Fibroblast of the aortic adventitia (primary cell): ENCODE measurements at regions not wholly inside any gene's neighbourhood (a gene's known extent, or its start where the extent isn't known, plus 50 kb on each side); places are given as distances from the start of the nearest gene placed in this dataset.

Experiments
- DNase-seq: peaks from one replicate; pipeline ENCODE4 v3.0.0-alpha.2; 2010; ENCODE audit warnings: low read depth
- H3K4me3 ChIP-seq: 2 replicates; pipeline ENCODE4 v1.5.1; 2011; ENCODE audit warnings: low read depth, mild to moderate bottlenecking, control low read depth, low read length, moderate library complexity
- TF ChIP-seq, protein P1 (sequence below): IDR thresholded peaks from 2 replicates; pipeline ENCODE4 v1.5.1; 2011; ENCODE audit warnings: mild to moderate bottlenecking, low read length, control low read depth, inconsistent platforms; ENCODE audit not compliant: insufficient read depth

DNA sequence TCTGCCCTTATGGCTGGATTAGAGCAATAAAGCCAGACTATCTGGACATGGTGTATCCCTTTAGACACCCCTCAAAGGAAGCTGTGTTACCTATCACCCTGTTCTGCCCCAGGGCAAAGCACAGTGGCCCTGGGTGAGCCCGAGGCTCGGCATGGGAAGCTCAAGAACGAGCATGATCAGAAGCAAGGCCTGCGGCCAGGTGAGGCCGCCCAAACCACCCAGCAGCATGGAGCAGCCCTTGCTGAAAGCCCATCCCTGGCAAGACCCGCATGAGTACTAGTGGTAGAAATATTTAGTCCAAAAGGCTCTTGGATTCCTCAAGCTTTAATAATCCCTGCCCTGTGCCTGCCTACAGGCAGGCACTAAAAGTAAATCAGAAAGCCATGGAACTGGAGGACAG, 261.1 kb downstream of the MEX3B start:
- no peak overlapping the region for H3K4me3 ChIP-seq
- no peak for DNase-seq
- TF ChIP-seq, protein P1, sequence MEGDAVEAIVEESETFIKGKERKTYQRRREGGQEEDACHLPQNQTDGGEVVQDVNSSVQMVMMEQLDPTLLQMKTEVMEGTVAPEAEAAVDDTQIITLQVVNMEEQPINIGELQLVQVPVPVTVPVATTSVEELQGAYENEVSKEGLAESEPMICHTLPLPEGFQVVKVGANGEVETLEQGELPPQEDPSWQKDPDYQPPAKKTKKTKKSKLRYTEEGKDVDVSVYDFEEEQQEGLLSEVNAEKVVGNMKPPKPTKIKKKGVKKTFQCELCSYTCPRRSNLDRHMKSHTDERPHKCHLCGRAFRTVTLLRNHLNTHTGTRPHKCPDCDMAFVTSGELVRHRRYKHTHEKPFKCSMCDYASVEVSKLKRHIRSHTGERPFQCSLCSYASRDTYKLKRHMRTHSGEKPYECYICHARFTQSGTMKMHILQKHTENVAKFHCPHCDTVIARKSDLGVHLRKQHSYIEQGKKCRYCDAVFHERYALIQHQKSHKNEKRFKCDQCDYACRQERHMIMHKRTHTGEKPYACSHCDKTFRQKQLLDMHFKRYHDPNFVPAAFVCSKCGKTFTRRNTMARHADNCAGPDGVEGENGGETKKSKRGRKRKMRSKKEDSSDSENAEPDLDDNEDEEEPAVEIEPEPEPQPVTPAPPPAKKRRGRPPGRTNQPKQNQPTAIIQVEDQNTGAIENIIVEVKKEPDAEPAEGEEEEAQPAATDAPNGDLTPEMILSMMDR = no peak

DNA sequence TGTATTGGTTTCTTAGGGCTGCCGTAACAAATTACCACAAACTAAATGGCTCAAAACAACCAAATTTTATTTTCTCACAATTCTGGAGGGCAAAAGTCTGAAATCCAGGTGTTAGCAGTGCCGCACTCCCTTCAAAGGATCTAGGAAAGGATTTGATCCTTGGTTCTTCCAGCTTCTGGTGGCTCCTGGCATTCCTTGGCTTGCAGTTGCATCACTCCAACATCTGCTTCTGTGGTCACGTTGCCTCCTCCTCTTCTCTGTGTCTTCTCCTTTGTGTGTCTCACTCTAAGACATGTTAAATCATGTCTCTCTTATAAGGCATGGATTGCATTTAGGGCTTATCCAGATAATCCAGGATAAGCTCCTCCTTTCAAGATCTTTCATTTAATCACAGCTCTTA, 262.2 kb downstream of the MEX3B start:
- TF ChIP-seq, protein P1 = no peak
- no peak for DNase-seq
- H3K4me3 ChIP-seq = no peak overlapping the region

DNA sequence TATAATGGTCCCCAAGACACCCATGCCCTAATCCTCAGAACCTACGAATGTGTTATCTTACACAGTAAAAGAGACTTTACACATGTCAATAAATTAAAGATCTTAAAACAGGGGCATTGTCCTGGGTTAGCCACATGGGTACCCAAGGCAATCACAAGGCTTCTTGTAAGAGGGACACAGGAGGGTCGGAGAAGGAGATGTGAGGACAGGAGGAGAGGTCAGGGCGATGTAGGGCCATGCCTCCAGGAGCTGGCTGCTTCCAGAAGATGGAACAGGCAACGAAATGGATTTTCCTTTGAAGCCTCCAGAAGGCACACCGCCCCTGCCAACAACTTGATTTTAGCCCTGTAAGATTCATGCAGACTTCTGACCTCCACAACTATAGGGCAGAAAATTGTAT, 262.7 kb downstream of the MEX3B start:
- H3K4me3 ChIP-seq = no peak overlapping the region
- no peak for DNase-seq
- TF ChIP-seq, protein P1 = no peak

DNA sequence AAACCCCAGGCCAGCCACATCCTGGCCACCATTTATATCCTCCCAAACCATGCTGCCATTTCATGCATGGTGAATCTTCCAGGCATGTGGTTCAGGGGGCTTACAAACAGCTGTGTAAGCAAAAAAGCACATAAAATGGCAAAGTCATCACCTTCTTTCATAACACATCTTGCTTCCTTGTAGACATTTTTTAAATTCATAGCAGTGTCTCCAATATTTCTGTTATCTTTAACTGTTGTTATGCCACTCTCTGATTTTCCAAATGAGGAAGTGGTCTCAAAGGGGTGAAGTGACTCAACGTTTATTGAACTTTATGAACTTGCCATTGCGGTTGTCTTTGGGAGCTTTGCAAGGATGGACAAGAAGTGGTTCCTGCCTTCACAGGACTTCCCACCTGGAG, 264.4 kb downstream of the MEX3B start:
- DNase-seq = no peak
- TF ChIP-seq, protein P1 = no peak
- H3K4me3 ChIP-seq = no peak overlapping the region

DNA sequence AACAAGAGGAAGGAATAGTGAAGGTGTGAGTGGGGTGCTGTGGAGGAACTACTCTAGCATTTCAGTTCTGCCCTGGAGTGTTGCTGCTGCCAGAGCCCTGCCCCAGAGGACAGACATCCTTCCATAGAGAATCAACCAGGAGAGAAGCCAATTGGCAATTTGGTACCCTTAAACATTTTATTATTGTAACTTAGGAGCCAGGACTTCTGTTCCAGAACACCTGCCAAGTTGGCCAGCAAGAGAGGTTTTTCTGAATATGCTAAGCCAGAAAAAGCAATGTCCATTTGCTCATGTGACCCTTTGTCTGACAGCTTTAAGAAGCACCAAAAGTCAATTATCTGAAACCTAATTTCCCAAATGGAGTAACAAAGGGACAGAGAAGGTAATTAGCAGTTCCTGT, 264.9 kb downstream of the MEX3B start:
- TF ChIP-seq, protein P1 = no peak
- no peak overlapping the region for H3K4me3 ChIP-seq
- DNase-seq = no peak

DNA sequence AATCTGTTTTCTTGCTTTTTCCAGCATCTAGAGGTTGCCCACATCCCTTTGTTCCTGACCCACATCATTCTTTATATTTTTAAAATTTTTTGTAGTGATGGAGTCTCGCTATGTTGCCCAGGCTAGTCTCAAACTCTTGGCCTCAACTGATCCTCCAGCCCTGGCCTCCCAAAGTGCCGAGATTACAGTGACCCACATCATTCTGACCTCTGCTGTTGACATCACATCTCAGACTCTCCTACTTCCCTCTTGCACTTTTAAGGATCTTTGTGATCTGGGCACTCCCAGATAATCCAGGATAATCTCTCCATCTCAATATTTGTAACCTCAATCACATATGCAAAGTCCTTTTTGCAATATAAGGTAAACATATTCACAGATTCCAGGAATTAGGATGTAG, 266.6 kb downstream of the MEX3B start:
- no peak overlapping the region for H3K4me3 ChIP-seq
- TF ChIP-seq, protein P1 = no peak
- DNase-seq = no peak

DNA sequence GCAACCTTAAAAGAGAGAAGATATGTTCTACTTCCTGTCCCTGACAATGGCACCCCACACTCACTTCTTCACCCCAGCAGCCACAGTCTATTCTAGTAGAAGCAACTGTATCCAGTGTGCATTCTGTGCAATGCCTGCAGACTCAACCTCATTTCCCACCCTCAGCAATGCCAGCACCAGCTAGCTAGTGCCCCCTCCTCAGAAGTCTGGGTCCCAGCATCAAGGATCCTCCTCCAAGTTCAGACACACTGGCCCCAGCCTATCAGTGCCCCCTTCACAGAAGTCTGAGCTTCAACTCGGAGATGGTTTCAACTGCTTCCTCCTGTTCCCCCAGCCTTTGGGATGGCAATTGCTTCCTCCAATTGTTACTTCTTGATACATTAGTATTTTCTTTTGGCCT, 268.3 kb downstream of the MEX3B start:
- TF ChIP-seq, protein P1 = no peak
- no peak for DNase-seq
- no peak overlapping the region for H3K4me3 ChIP-seq
